ENCODE measurements at regions not wholly inside any gene's neighbourhood (a gene's known extent, or its start where the extent isn't known, plus 50 kb on each side); places are given as distances from the start of the nearest gene placed in this dataset.

GRCh38 chr4:89416960-89417359 lies 109.4 kb upstream of the GPRIN3 start:
- TF ChIP-seq, protein P1, sequence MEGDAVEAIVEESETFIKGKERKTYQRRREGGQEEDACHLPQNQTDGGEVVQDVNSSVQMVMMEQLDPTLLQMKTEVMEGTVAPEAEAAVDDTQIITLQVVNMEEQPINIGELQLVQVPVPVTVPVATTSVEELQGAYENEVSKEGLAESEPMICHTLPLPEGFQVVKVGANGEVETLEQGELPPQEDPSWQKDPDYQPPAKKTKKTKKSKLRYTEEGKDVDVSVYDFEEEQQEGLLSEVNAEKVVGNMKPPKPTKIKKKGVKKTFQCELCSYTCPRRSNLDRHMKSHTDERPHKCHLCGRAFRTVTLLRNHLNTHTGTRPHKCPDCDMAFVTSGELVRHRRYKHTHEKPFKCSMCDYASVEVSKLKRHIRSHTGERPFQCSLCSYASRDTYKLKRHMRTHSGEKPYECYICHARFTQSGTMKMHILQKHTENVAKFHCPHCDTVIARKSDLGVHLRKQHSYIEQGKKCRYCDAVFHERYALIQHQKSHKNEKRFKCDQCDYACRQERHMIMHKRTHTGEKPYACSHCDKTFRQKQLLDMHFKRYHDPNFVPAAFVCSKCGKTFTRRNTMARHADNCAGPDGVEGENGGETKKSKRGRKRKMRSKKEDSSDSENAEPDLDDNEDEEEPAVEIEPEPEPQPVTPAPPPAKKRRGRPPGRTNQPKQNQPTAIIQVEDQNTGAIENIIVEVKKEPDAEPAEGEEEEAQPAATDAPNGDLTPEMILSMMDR (IDR thresholded peaks at IDR 0.05): no peak
- no peak for TF ChIP-seq EZH2 (IDR thresholded peaks at IDR 0.05)

Measured in neural progenitor cell (in vitro differentiated cells).